Stomach (tissue), 8 donors: ENCODE measurements at regions not wholly inside any gene's neighbourhood (a gene's known extent, or its start where the extent isn't known, plus 50 kb on each side); places are given as distances from the start of the nearest gene placed in this dataset.
"Not testable (repeated sequence)": the region's sequence is repeated elsewhere in the genome, so short reads cannot be mapped to it uniquely, and the experiment has no call there.

Experiments used
- DNase-seq, 2 donors: peaks; one replicate each; pipeline versions ENCODE4 v3.0.0 to v3.0.0-alpha.2; 2013 to 2019
- H3K27ac ChIP-seq, 5 donors: fragments of 200-600 bp in 4 of 5; sonication (generic) in 4 of 5; one replicate each; pipeline ENCODE4 v1.5.1; 2013 to 2019; ENCODE audit warnings: mild to moderate bottlenecking in 1 of 5, moderate library complexity in 1 of 5
- H3K27me3 ChIP-seq, 3 donors: fragments of 200-600 bp; sonication (generic); one replicate each; pipeline ENCODE4 v1.5.1; 2017 to 2019; ENCODE audit warnings: mixed run types in 1 of 3
- H3K36me3 ChIP-seq, 4 donors: fragments of 200-600 bp; sonication (generic); 1 replicate in 3 of 4; 2 replicates in 1 of 4; pipeline ENCODE4 v1.5.1; 2016 to 2019
- H3K4me1 ChIP-seq, 4 donors: fragments of 200-600 bp; sonication (generic); one replicate each; pipeline ENCODE4 v1.5.1; 2016 to 2019
- H3K4me3 ChIP-seq, 4 donors: fragments of 200-600 bp; sonication (generic) in 3 of 4; one replicate each; pipeline ENCODE4 v1.5.1; 2016 to 2019; ENCODE audit warnings: mild to moderate bottlenecking in 1 of 4
- H3K9me3 ChIP-seq, 4 donors: fragments of 200-600 bp; sonication (generic); one replicate each; pipeline ENCODE4 v1.5.1; 2016 to 2019
- EP300 ChIP-seq: sonication (generic); formaldehyde crosslinking; IDR thresholded peaks from one replicate; pipeline ENCODE4 v1.6.1; 2017; ENCODE audit warnings: antibody characterized with exemption
- POLR2A ChIP-seq, 4 donors: fragments of 450-650 bp; IDR thresholded peaks; one replicate each; pipeline ENCODE4 v1.6.1; 2016; ENCODE audit warnings: antibody characterized with exemption in 4 of 4, control low read depth in 2 of 4, mild to moderate bottlenecking in 1 of 4, moderate library complexity in 1 of 4
- POLR2AphosphoS5 ChIP-seq, 3 donors: sonication (generic); formaldehyde crosslinking; IDR thresholded peaks; one replicate each; pipeline ENCODE4 v1.6.1; 2016; ENCODE audit warnings: antibody characterized with exemption in 3 of 3
- WGBS, 5 donors: extraction: QIAGEN DNeasy Blood & Tissue Kit in 3 of 5; methylation state at CpG; one replicate each; pipeline versions ENCODE4 v1.1.5 to v1.1.7; 2013 to 2018; 5-methylcytosine and 5-hydroxymethylcytosine counted together
- intact Hi-C: fragments of 100-400 bp; cut with DNase I; formaldehyde crosslinking; loops from one replicate; pipeline ENCODE4 v1.15.1; 2023; ENCODE audit warnings: low total_unique reads
- TF ChIP-seq, protein P1 (sequence below), 7 experiments: fragments of 450-650 bp in 4 of 7; fragments of 200-600 bp in 3 of 7; sonication (generic) in 3 of 7; IDR thresholded peaks; one replicate each; pipeline ENCODE4 v1.5.1; 2016 to 2019; ENCODE audit warnings: antibody characterized with exemption in 7 of 7, control low read depth in 2 of 7, mild to moderate bottlenecking in 1 of 7
- donor health status: healthy with polysubstance abuse.
- donor health status: Bipolar disorder and iron deficiency.
- donor health status: healthy.

DNA sequence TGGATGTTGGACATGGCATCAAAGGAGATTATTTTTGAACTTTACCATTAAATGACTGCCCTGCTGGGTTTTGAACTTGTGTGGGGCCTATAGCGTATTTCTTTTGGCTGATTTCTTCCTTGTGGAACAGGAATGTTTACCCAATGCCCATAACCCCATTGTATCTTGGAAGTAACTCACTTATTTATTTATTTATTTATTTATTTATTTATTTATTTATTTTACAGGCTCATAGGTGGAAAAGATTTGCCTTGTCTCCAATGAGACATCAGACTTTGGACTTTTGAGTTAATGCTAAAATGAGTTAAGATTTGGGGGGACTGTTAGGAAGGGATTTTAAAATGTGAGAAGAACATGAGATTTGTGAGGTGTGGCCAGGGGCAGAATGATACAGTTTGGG, 273.1 kb downstream of the SLITRK2 start:
- WGBS, 5 donors: 85 to 100% (median 95%) methylated on average over 1 of the region's 1 CpG
- Histone ChIP-seq H3K27ac (no peak overlapping the region), H3K27me3 (no peaks in the 10 kb centered on the region), H3K36me3 (no peaks in the 10 kb centered on the region), H3K4me3 (no peak overlapping the region), H3K9me3 (no peaks in the 10 kb centered on the region), H3K4me1 (no peaks in the 10 kb centered on the region)
- DNase-seq: no peak
- TF ChIP-seq POLR2A (IDR thresholded peaks at IDR 0.05) (no peak), EP300 (no peak), POLR2AphosphoS5 (IDR thresholded peaks at IDR 0.05) (no peak)
- TF ChIP-seq, protein P1, sequence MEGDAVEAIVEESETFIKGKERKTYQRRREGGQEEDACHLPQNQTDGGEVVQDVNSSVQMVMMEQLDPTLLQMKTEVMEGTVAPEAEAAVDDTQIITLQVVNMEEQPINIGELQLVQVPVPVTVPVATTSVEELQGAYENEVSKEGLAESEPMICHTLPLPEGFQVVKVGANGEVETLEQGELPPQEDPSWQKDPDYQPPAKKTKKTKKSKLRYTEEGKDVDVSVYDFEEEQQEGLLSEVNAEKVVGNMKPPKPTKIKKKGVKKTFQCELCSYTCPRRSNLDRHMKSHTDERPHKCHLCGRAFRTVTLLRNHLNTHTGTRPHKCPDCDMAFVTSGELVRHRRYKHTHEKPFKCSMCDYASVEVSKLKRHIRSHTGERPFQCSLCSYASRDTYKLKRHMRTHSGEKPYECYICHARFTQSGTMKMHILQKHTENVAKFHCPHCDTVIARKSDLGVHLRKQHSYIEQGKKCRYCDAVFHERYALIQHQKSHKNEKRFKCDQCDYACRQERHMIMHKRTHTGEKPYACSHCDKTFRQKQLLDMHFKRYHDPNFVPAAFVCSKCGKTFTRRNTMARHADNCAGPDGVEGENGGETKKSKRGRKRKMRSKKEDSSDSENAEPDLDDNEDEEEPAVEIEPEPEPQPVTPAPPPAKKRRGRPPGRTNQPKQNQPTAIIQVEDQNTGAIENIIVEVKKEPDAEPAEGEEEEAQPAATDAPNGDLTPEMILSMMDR (IDR thresholded peaks at IDR 0.05): no peak
- intact Hi-C loops: no loop called here

DNA sequence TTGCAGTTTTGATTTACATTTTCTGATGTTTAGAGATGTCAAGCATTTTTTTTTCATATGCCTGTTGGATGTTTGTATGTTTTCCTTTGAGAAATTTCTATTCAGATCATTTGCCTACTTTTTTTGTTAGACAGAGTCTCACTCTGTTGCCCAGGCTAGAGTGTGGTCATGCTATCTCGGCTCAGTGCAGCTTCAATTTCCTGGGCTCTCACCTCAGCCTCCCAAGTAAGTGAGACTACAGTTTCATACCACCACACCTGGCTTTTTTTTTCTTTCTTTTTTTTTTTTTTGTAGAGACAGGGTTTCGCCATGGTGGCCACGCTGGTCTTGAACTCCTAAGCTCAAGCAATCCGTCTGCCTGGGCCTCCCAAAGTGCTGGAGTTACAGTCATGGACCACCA, 291.7 kb downstream of the SLITRK2 start:
- TF ChIP-seq POLR2AphosphoS5 (IDR thresholded peaks at IDR 0.05): no peak
- no peak for TF ChIP-seq EP300
- TF ChIP-seq, protein P1 (IDR thresholded peaks at IDR 0.05): no peak
- no peak for TF ChIP-seq POLR2A (IDR thresholded peaks at IDR 0.05)
- Histone ChIP-seq H3K4me1 (no peaks in the 10 kb centered on the region), H3K4me3 (no peak overlapping the region), H3K27ac (no peak overlapping the region), H3K36me3 (no peaks in the 10 kb centered on the region), H3K9me3 (peaks cover 0 to 2% (median 0%) of the 10 kb centered on the region in 4 donors), H3K27me3 (no peaks in the 10 kb centered on the region)
- 76 to 98% (median 86%) methylated on average over 3 to 4 of the region's 4 CpGs for WGBS, 5 donors
- no peak for DNase-seq
- intact Hi-C loops: no loop called here

DNA sequence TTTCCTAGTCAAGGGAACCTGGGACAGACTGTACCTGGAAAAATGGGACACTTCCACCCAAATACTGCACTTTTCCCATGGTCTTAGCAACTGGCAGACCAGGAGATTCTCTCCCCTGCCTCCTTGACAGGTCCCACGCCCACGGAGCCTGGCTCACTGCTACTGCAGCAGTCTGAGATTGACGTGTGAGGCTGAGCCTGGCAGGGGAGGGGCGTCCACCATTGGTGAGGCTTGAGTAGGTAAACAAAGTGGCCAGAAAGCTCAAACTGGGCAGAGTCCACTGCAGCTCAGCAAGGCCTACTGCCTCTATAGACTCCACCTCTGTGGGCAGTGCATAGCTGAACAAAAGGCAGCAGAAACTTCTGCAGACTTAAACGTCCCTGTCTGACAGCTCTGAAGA, 301.4 kb downstream of the SLITRK2 start:
- H3K36me3 ChIP-seq, DNase-seq, H3K4me1 ChIP-seq, intact Hi-C loops, H3K4me3 ChIP-seq, H3K9me3 ChIP-seq, H3K27ac ChIP-seq, H3K27me3 ChIP-seq: not testable (repeated sequence)
- 39 to 67% (median 42%) methylated on average over 3 to 5 of the region's 5 CpGs for WGBS, 5 donors

DNA sequence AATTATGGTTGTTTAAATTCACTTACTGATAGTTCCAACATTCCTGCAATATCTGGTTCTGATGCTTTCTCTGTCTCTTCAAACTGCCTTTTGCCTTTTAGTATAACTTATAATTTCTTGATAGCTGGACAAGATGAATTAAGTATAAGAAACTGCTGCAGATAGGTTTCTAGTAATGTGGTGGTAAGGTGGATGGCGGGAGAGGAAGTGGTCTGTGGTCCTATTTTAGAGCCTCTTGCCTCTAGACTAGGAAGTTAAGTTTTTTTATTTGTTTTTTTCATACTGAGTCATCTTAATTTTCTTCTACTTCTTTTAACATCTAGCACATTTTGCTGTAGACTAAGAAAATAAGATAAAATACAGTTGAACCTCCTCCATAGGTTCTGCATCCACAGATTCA, 310.0 kb downstream of the SLITRK2 start:
- no peak overlapping the region for H3K4me3 ChIP-seq
- no peak for DNase-seq
- no peaks in the 10 kb centered on the region for H3K27me3 ChIP-seq
- no peaks in the 10 kb centered on the region for H3K36me3 ChIP-seq
- intact Hi-C loops: no loop called here
- no peaks in the 10 kb centered on the region for H3K9me3 ChIP-seq
- 41 to 74% (median 48%) methylated on average over 1 of the region's 1 CpG for WGBS, 5 donors
- TF ChIP-seq, protein P1 (IDR thresholded peaks at IDR 0.05): no peak
- TF ChIP-seq EP300: no peak
- TF ChIP-seq POLR2AphosphoS5 (IDR thresholded peaks at IDR 0.05): no peak
- TF ChIP-seq POLR2A (IDR thresholded peaks at IDR 0.05): no peak
- H3K4me1 ChIP-seq: no peaks in the 10 kb centered on the region
- H3K27ac ChIP-seq: no peak overlapping the region

DNA sequence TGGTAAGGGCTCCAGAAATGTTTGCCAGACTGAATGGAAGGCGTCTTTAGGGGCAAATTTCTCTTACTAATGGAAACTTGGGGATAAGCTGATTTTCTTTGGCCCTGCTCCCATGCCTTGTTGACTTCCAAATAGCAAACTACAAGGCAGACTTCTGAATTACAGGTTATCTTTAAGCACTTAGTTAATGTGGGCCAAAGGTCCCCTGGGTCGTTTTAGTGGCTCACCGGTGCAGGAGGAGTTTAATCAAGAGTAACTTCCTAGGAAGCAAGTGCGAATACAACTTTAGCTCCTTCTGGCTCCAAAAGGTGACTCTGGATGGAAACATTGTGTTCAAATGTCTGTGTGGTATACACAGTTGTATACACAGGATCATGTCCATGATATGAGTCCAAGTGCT, 323.6 kb downstream of the SLITRK2 start:
- 22 to 46% (median 43%) methylated on average over 3 to 4 of the region's 4 CpGs for WGBS, 5 donors
- no peaks in the 10 kb centered on the region for H3K4me1 ChIP-seq
- intact Hi-C loops: loop anchor here (10.0 kb wide), 1 partner anchor 64 kb away; no protein-coding TSS in a partner anchor
- DNase-seq: peak in 1 of 2 donors; percentile 18
- no peak overlapping the region for H3K4me3 ChIP-seq
- no peak overlapping the region for H3K27ac ChIP-seq
- no peaks in the 10 kb centered on the region for H3K36me3 ChIP-seq
- TF ChIP-seq POLR2A (IDR thresholded peaks at IDR 0.05) (no peak), EP300 (no peak), POLR2AphosphoS5 (IDR thresholded peaks at IDR 0.05) (no peak)
- TF ChIP-seq, protein P1 (IDR thresholded peaks at IDR 0.05): no peak
- no peaks in the 10 kb centered on the region for H3K27me3 ChIP-seq
- no peaks in the 10 kb centered on the region for H3K9me3 ChIP-seq
